HG03442 (cell line): ENCODE measurements at regions not wholly inside any gene's neighbourhood (a gene's known extent, or its start where the extent isn't known, plus 50 kb on each side); places are given as distances from the start of the nearest gene placed in this dataset.
"Not testable (repeated sequence)": the region's sequence is repeated elsewhere in the genome, so short reads cannot be mapped to it uniquely, and the experiment has no call there.

Source experiments
- ATAC-seq: cut with Tn5 transposase; IDR thresholded peaks from one replicate; pipeline ENCODE4 v1.9.1; 2021; ENCODE audit warnings: mild to moderate bottlenecking, moderate library complexity; ENCODE audit not compliant: unreplicated experiment

DNA sequence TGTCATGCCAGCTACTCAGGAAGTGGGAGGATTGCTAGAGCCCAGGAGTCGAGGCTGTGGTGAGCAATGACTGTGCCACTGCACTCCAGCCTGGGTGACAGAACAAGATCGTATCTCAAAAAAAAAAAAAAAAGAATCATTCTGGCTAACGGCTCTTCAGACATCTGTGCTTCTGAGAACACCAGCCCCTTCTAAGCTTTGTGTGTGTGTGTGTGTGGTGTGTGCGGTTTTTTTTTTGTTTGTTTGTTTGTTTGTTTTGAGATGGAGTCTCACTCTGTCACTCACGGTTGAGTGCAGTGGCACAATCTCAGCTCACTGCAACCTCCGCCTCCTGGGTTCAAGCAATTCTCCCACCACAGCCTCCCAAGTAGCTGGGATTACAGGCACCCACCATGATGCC is 79.4 kb upstream of the DRD5 start:
- not testable (repeated sequence) for ATAC-seq

DNA sequence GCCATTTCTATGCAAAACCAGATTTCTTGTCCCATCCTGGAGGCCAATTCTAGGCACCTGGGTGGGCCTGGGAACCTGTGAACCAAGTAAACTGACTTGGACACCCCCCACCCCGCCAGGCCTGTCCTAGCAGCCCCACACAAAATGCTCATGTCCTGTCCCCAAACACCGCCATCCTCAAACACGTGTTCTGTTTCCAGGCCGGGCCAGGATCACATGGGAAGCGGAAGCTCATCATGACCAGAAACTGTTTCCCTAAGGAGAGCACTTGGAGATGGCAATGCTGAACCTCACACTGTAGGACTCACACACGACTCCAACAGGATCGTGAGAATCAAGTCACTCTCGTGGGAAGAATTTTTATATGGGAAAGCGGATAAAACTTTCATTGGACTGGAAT is 78.7 kb upstream of the DRD5 start:
- not testable (repeated sequence) for ATAC-seq

DNA sequence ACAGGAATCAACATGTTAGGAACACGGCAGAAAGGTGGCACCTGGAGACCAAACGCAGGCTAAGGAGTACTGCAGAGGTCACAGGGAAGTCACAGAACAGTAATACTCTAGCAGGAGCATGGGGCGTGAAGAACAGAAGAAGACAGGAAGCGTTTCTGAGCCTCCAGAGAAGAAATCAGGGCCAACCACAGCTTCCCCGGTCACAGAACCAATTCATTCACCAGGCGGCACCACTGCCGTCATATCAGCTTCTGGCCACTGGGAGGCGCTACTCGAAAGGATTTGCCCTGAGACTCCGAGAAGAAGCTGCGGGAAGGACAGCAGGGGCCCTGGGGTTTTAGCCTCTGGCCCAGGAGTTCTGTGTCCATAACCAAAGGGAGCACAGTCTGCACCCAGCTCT is 78.0 kb upstream of the DRD5 start:
- ATAC-seq = no peak

DNA sequence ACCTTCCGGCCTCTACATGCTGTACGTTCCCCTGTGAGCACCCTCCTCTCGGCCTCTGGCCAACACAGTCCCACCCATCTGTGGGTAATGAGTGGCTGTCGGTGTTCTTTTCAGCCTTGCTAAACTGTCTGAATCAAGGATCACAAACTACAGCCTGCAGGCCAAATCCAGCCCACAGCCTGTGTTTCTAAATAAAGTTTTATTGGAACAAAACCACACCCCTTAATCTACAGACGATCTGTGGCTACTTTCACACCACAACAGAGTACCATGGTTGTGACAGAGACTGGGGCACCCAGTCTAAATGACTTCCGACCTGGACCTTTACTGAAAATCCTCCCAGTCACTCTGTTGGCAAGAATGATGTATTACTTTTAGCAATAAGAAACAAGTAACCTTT is 77.3 kb upstream of the DRD5 start:
- ATAC-seq = not testable (repeated sequence)

DNA sequence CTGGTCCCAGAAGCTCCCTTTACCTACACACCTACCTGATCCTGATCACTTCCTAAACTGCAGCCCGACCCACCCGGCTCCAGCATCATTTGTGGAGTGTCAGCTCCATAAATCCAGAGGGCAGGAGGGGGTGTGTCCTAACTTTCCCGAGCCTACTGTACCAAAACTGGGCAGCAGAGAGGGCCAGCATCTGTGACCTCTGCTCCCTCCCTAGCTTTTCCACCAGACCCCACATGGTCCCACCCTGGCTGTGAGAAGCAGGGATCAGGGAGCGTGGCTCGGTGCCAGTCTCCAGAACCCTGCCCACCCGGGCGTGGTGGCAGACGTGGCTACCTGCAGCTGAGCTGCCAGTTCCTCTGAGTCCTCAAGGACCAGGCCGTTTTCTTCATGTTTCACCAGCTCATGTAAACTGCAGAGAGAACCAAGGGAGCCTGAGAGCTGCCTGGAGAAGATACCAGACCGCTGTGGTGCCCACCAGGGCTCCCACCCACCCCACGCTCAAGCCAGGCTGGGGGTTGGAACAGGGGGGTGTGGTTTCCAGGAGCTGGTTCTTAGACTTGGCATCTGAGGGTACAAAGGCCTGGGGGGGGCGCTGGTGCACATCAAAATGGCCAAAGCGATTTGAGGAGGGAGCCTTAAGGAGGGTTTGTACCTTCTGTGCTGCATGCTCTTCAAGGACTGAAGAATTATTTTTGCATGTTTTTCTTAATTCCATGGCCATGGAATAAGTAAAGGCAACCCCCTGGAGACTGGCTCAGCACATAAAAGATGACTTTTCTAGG is 76.7 kb upstream of the DRD5 start:
- no peak for ATAC-seq

DNA sequence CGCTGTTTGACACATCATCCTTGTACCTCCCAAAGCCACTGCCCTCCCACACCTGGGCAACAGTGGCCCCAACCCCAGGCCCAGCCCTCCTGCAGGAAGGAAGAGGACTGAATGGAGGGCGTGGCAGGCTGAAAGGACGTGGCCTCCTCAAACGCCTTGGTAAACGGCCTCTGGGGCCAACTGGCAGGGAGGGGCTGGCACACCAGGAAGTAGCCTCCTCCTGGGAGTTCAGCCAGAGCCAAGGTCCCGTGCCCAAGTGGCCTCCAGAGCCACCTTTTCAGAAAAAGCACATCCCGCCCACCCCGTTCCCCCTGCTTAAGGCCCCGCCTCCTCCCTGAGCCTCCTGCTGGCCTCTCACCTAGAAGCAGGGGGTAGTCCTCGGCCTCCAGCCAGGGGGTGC is 74.2 kb upstream of the DRD5 start:
- ATAC-seq = not testable (repeated sequence)

DNA sequence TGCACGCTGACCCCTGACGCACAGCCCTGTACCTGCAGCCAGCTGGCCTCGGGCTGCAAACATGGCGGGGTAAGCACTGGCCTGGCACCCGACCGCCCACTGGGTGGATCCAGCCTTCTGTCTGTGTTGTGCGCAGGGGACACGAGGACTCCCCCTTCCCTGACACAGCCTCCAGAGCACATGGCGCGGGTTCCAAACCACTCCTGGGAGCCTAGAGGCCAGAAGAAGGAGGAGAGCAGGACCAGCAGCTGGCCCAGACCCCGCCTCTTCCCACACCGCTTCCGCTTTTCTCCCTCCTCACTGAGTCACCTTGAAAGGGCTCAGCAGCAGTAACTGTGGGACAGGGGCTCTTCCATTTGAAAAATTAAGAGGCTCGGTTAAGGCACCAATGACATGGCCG is 73.5 kb upstream of the DRD5 start:
- ATAC-seq = not testable (repeated sequence)

DNA sequence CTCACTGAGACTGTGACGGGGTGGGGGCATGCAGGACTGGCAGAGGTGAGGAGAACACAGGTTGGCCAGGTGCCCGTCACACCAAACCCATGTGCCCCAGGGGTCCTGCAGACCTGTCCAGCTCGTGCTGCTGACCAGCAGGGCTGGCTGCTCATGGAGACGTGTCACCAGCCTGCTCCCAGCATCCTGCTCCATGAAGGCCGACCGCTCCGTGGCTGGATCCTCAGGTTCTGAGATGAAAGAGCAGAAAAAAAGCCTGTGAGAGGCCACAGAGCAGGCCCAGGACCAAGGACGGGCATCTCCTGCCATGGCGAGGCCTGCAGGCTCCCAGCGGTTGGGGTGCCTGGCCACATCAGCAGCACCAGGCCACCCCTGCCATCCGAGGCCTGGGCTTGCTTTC is 71.7 kb upstream of the DRD5 start:
- ATAC-seq = no peak

DNA sequence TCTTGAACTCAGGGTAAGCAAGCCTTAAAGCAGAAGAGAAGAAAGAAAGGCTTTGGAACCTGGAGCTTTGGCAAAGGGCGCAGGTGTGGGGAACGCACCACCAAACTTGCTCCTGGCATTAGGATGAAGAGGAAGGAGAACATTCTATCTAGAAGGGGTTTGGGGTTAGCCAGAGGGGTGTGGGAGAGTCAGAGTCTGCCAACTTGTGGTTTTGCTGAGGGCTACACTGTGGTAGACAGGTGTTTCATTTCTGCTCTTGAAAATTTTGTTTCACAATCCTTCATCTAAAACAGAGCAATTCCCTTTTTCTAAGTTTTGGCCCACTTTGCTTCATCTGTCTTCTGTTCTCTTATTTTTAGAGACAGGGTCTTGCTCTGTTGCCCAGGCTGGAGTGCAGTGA is 66.2 kb upstream of the DRD5 start:
- not testable (repeated sequence) for ATAC-seq

DNA sequence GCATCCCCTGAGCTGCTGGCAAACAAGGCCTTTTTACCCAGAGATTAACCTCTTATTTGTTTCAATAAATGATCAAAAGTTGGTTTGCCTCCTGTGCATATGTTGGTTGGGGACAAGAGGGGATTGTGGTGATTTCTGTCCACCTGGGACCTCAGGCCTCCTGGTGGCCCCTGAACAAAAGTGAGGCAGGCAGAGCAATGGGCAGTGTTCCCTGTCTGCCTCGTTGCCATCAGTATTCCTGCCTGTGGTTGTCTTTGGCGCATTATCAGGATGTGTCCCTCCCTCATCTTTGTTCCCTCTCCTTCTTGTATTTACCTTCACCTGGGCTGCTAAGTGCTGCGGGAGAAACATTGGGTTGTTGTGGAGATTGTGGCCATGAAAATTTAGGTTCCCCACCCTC is 65.3 kb upstream of the DRD5 start:
- no peak for ATAC-seq

DNA sequence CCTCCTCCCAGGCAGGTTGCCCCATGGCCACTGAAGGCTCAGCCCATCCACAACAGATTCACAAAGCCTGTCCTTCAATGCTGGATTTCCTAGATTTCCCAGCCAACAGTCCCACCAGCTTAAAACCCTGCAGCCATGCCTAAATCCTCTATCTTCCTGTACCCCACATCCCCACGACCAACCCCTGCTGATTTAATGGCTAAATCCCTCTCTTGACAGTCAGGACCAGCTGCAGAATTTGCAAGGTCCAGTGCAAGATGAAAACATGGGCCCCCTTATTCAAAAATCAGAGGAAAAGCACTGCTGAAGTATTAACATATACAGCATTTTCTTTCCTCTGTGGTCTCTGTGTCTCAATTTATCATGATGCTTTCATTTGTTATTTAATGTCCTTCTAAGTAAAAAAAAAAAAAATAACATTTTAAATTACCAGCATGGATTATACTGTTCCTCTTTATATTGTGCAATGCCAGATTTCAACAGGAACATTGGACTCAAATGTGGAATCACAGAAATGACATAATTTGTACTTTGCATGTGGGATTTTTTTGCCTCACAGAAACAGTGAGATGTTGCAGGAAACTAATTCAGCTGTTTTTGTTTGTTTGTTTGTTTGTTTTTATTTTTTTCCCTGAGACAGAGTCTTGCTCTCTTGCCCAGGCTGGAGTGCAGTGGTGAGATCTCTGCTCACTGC is 63.0 kb upstream of the DRD5 start:
- ATAC-seq = not testable (repeated sequence)

DNA sequence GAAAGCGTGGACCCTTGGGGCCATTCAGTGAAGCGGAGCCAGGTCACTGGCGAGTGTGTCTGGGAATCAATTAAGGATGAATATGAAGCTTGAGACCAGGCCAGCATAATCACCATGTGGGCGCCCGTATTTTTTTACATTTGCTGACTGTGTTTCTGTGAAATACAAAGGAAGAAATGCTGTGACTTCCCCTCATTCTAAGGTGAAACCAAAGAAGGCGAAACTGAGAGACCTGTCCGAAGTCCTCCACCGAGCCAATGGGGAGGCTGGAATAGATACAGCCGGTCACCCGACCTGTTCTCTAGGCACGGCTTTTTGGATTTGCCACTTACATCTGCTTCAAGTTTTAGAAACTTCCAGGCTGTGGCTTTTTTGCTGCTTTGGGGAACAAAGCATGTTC is 59.3 kb upstream of the DRD5 start:
- ATAC-seq = not testable (repeated sequence)
